IPS-18a (cell line): ENCODE measurements at regions not wholly inside any gene's neighbourhood (a gene's known extent, or its start where the extent isn't known, plus 50 kb on each side); places are given as distances from the start of the nearest gene placed in this dataset.
"Not testable (repeated sequence)": the region's sequence is repeated elsewhere in the genome, so short reads cannot be mapped to it uniquely, and the experiment has no call there.

Source experiments
- H3K27ac ChIP-seq: one replicate; pipeline ENCODE4 v1.5.1; 2013; ENCODE audit warnings: low read length
- H3K27me3 ChIP-seq: one replicate; pipeline ENCODE4 v1.6.1; 2013; ENCODE audit warnings: mild to moderate bottlenecking, low read length; ENCODE audit not compliant: control insufficient read depth, insufficient read depth
- H3K36me3 ChIP-seq: one replicate; pipeline ENCODE4 v1.6.1; 2013; ENCODE audit warnings: low read depth, low read length; ENCODE audit not compliant: control insufficient read depth
- H3K4me1 ChIP-seq: one replicate; pipeline ENCODE4 v1.6.1; 2013; ENCODE audit warnings: low read depth, low read length; ENCODE audit not compliant: control insufficient read depth
- H3K4me3 ChIP-seq: one replicate; pipeline ENCODE4 v1.5.1; 2013; ENCODE audit warnings: low read length
- H3K9ac ChIP-seq: one replicate; pipeline ENCODE4 v1.6.1; 2013; ENCODE audit warnings: mild to moderate bottlenecking, low read length, moderate library complexity
- H3K9me3 ChIP-seq: one replicate; pipeline ENCODE4 v1.6.1; 2013; ENCODE audit warnings: low read depth, low read length; ENCODE audit not compliant: control insufficient read depth

- not testable (repeated sequence) for H3K27ac ChIP-seq, H3K36me3 ChIP-seq, H3K27me3 ChIP-seq, H3K4me3 ChIP-seq, H3K9me3 ChIP-seq, H3K4me1 ChIP-seq, H3K9ac ChIP-seq
These were observed 78.2 kb upstream of the TNK2 start for GRCh38 chr3:195986576-195986975.

DNA sequence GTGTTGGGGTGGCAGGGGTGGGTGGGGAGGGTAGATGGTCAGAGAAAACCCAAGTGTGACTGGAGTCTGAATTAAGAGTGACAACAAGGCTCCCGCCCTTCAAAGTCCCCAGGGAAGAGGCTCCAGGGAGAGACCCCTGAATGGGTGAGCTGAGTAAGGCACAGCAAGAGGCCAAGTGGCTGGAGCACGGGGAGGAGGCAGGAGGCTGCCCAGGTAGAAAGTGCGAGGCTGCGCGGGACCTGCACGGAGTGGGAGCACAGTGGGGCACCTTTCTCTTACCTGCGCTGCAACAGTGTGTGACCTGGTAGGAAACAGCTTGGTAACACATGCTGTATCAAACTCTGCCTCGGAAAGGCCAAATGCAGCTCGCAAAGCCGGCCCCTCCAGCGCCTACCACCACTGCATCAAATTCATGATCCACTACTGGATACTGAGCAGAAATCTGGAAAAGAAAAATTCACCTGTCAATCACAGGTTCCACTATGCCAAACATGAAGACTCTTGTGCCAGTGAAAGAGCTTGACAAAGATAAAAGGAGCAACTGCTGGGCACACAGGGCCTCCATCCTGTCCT is 77.1 kb upstream of the TNK2 start:
- not testable (repeated sequence) for H3K4me1 ChIP-seq, H3K36me3 ChIP-seq, H3K9ac ChIP-seq, H3K4me3 ChIP-seq, H3K27me3 ChIP-seq, H3K9me3 ChIP-seq, H3K27ac ChIP-seq

GRCh38 chr3:195984392-195985030 is 76.2 kb upstream of the TNK2 start:
- H3K36me3 ChIP-seq, H3K9ac ChIP-seq, H3K4me1 ChIP-seq, H3K27me3 ChIP-seq, H3K9me3 ChIP-seq, H3K4me3 ChIP-seq, H3K27ac ChIP-seq: not testable (repeated sequence)

DNA sequence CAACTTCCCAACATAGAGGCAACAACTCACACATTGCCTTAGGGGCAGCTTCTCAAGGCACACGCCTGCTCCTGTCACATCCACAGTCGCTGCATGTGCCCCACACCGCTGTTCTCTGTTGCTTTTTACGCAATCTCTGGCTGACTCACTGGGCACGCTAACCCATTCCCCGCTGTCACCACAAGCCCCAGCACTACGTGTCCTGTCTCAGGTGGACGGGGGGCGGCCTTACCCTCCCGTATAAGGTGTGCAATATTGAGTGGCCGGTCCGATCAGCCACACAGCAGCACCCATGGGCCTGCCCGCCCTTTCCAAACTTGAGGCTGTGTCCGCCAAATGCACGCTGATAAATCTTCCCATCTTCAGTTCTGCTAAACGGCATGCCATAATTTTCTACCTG is 75.5 kb upstream of the TNK2 start:
- H3K27ac ChIP-seq, H3K4me3 ChIP-seq: not testable (repeated sequence)

GRCh38 chr3:195982754-195983153 is 74.4 kb upstream of the TNK2 start:
- H3K27me3 ChIP-seq, H3K4me1 ChIP-seq, H3K9ac ChIP-seq, H3K36me3 ChIP-seq, H3K9me3 ChIP-seq, H3K4me3 ChIP-seq, H3K27ac ChIP-seq: not testable (repeated sequence)

More for the DNA sequence above, 75.5 kb upstream of the TNK2 start:
- not testable (repeated sequence) for H3K9ac ChIP-seq, H3K9me3 ChIP-seq, H3K4me1 ChIP-seq, H3K27me3 ChIP-seq, H3K36me3 ChIP-seq

- not testable (repeated sequence) for H3K27me3 ChIP-seq, H3K27ac ChIP-seq, H3K36me3 ChIP-seq, H3K9ac ChIP-seq, H3K4me1 ChIP-seq, H3K9me3 ChIP-seq, H3K4me3 ChIP-seq
These were observed 73.4 kb upstream of the TNK2 start for GRCh38 chr3:195981778-195982177.

DNA sequence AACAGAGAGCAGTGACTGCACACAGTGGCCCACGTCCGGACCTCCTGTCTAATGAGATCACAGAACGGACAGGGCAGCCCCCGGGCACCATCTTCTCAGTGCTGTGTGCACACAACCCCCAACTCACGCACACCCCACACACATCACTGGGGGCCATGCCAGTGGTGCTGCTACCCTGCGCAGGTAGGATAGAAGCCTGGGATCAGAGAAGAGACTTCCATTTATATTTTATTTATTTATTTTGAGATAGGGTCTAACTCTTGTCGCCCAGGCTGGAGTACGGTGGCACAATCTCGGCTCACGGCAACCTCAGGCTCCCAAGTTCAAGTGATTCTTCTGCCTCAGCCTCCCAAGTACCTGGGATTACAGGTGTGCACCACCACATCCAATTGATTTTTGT is 71.5 kb upstream of the TNK2 start:
- not testable (repeated sequence) for H3K27me3 ChIP-seq
- peaks cover 18% of the 10 kb centered on the region for H3K36me3 ChIP-seq

GRCh38 chr3:195978585-195978984 is 70.2 kb upstream of the TNK2 start:
- H3K9me3 ChIP-seq, H3K4me1 ChIP-seq, H3K9ac ChIP-seq, H3K4me3 ChIP-seq, H3K27ac ChIP-seq, H3K27me3 ChIP-seq: not testable (repeated sequence)
- H3K36me3 ChIP-seq, result peaks cover 23% of the 10 kb centered on the region

More for the DNA sequence above, 71.5 kb upstream of the TNK2 start:
- not testable (repeated sequence) for H3K9me3 ChIP-seq, H3K4me1 ChIP-seq, H3K9ac ChIP-seq, H3K27ac ChIP-seq, H3K4me3 ChIP-seq

DNA sequence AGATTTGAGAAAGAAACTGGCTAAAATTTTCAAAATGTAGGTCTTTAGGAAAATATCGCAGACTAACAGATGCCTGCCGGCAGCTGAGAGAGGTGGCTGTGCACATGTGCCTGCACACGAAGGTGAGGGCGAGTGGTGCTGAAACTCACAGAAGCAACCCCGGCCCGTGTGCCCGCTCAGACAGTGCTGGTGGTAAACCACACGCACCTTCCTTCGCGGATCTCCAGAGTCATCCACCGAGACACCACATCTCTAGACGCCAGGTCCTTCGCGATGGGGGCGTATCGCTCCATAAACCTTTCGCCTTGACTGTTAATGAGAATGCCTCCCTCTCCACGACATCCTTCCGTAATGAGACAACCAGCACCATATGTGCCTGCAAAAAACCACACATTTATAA is 68.5 kb upstream of the TNK2 start:
- H3K36me3 ChIP-seq, result peaks cover 19% of the 10 kb centered on the region
- H3K9ac ChIP-seq, H3K27ac ChIP-seq, H3K27me3 ChIP-seq, H3K4me1 ChIP-seq, H3K9me3 ChIP-seq, H3K4me3 ChIP-seq: not testable (repeated sequence)

DNA sequence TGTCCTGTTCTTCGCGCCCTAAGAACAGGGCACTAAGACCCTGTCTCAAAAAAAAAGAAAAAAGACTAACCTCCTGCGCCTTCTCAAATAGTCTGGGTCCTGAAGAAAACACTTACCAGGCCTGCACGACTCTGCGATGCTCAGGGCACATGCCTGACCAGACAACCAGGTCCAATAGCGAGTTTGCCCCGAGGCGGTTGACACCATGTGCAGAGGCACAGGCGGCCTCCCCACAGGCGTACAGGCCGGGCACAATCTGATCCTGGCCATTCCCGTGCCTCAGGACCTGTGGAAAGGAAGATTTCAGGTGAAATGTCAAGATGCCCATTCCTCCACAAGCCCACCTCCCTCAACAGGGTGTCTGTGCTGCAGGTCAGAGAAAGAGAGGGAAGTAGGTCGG is 65.9 kb upstream of the TNK2 start:
- not testable (repeated sequence) for H3K4me3 ChIP-seq, H3K9ac ChIP-seq, H3K9me3 ChIP-seq, H3K4me1 ChIP-seq, H3K27ac ChIP-seq, H3K27me3 ChIP-seq
- peaks cover 37% of the 10 kb centered on the region for H3K36me3 ChIP-seq

- not testable (repeated sequence) for H3K4me1 ChIP-seq, H3K27me3 ChIP-seq, H3K9ac ChIP-seq, H3K27ac ChIP-seq, H3K9me3 ChIP-seq, H3K4me3 ChIP-seq
- H3K36me3 ChIP-seq, result peaks cover 37% of the 10 kb centered on the region
These were observed 62.5 kb upstream of the TNK2 start for GRCh38 chr3:195970873-195971272.

- not testable (repeated sequence) for H3K27ac ChIP-seq, H3K4me3 ChIP-seq, H3K9ac ChIP-seq, H3K9me3 ChIP-seq, H3K4me1 ChIP-seq, H3K27me3 ChIP-seq
- H3K36me3 ChIP-seq, result peaks cover 34% of the 10 kb centered on the region
These were observed 61.8 kb upstream of the TNK2 start for GRCh38 chr3:195969838-195970776.
